Gastroesophageal sphincter (tissue), 3 donors: ENCODE measurements at regions not wholly inside any gene's neighbourhood (a gene's known extent, or its start where the extent isn't known, plus 50 kb on each side); places are given as distances from the start of the nearest gene placed in this dataset.

Experiments used
- EP300 ChIP-seq: sonication (generic); formaldehyde crosslinking; IDR thresholded peaks from one replicate; pipeline ENCODE4 v1.6.1; 2017; ENCODE audit warnings: antibody characterized with exemption, mild to moderate bottlenecking
- POLR2A ChIP-seq, 2 donors: fragments of 450-650 bp; IDR thresholded peaks; one replicate each; pipeline ENCODE4 v1.6.1; 2017; ENCODE audit warnings: antibody characterized with exemption in 2 of 2, mild to moderate bottlenecking in 2 of 2, moderate library complexity in 1 of 2
- POLR2AphosphoS5 ChIP-seq: sonication (generic); formaldehyde crosslinking; IDR thresholded peaks from one replicate; pipeline ENCODE4 v1.6.1; 2017; ENCODE audit warnings: antibody characterized with exemption
- TF ChIP-seq, protein P1 (sequence below), 4 experiments: fragments of 200-600 bp in 2 of 4; fragments of 450-650 bp in 2 of 4; sonication (generic) in 1 of 4; IDR thresholded peaks; one replicate each; pipeline ENCODE4 v1.5.1; 2017 to 2019; ENCODE audit warnings: antibody characterized with exemption in 4 of 4, mild to moderate bottlenecking in 2 of 4, moderate library complexity in 2 of 4

DNA sequence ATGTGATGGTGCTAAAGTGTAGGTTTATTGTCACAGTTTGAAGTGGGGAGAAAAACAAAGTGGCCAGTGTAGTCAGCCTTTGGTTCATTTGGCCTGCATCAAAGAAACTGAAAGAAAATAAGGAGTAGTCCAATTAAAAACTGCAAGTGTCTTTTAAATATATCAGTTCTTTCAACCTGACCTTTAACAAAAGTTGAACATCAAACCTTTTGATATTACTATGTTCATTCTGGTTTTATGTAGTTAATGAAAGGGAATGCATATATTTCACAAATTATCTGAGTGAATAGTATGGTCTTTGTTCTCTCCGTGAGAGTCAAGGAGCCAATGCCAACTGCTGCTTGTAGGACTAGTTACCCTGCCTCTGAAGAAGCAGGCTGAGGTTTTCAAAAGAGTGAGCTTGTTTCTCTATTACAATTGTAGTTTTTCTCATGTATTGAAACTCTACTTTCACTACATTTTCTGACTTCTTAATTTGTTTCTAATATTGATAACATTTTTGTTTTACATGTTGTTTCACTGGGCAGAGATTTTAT is 1160.8 kb upstream of the LRRTM3 start:
- TF ChIP-seq, protein P1, sequence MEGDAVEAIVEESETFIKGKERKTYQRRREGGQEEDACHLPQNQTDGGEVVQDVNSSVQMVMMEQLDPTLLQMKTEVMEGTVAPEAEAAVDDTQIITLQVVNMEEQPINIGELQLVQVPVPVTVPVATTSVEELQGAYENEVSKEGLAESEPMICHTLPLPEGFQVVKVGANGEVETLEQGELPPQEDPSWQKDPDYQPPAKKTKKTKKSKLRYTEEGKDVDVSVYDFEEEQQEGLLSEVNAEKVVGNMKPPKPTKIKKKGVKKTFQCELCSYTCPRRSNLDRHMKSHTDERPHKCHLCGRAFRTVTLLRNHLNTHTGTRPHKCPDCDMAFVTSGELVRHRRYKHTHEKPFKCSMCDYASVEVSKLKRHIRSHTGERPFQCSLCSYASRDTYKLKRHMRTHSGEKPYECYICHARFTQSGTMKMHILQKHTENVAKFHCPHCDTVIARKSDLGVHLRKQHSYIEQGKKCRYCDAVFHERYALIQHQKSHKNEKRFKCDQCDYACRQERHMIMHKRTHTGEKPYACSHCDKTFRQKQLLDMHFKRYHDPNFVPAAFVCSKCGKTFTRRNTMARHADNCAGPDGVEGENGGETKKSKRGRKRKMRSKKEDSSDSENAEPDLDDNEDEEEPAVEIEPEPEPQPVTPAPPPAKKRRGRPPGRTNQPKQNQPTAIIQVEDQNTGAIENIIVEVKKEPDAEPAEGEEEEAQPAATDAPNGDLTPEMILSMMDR (IDR thresholded peaks at IDR 0.05): no peak
- TF ChIP-seq POLR2A (IDR thresholded peaks at IDR 0.05) (no peak), EP300 (no peak), POLR2AphosphoS5 (no peak)
